GM23338 (cell line): ENCODE measurements at regions not wholly inside any gene's neighbourhood (a gene's known extent, or its start where the extent isn't known, plus 50 kb on each side); places are given as distances from the start of the nearest gene placed in this dataset.

Experiments used
- ATAC-seq: fragments of 200-7000 bp; cut with Tn5 transposase; 3 replicates; pipeline ENCODE4 v1.9.1; 2020
- DNase-seq: peaks from one replicate; pipeline ENCODE4 v3.0.0-alpha.2; 2015; ENCODE audit warnings: low spot score
- H2AFZ ChIP-seq: fragments of 200-600 bp; sonication (generic); 2 replicates; pipeline ENCODE4 v1.8.0; 2016; ENCODE audit warnings: antibody characterized with exemption, mild to moderate bottlenecking, moderate library complexity
- H3F3A ChIP-seq: fragments of 200-600 bp; sonication (generic); replicated peaks from 2 replicates; pipeline ENCODE4 v1.8.0; 2017; ENCODE audit warnings: antibody characterized with exemption, mixed run types, low read depth
- H3K27ac ChIP-seq: fragments of 200-600 bp; sonication (generic); 2 replicates; pipeline ENCODE4 v1.6.1; 2016; ENCODE audit warnings: low read depth
- H3K27me3 ChIP-seq: fragments of 200-600 bp; sonication (generic); 2 replicates; pipeline ENCODE4 v1.8.0; 2016; ENCODE audit warnings: mild to moderate bottlenecking, mixed run types, moderate library complexity; ENCODE audit not compliant: insufficient read depth
- H3K36me3 ChIP-seq: fragments of 200-600 bp; sonication (generic); 2 replicates; pipeline ENCODE4 v1.8.0; 2016; ENCODE audit warnings: mild to moderate bottlenecking; ENCODE audit not compliant: insufficient read depth
- H3K4me1 ChIP-seq: fragments of 200-600 bp; sonication (generic); 2 replicates; pipeline ENCODE4 v1.8.0; 2016; ENCODE audit warnings: mild to moderate bottlenecking, moderate library complexity; ENCODE audit not compliant: insufficient read depth
- H3K4me2 ChIP-seq: fragments of 200-600 bp; sonication (generic); 2 replicates; pipeline ENCODE4 v1.7.1; 2017; ENCODE audit warnings: mixed run types
- H3K4me3 ChIP-seq: fragments of 200-600 bp; sonication (generic); 2 replicates; pipeline ENCODE4 v1.6.1; 2016; ENCODE audit warnings: mixed run types
- H3K79me2 ChIP-seq: fragments of 200-600 bp; sonication (generic); replicated peaks from 2 replicates; pipeline ENCODE4 v1.8.0; 2017; ENCODE audit warnings: mild to moderate bottlenecking; ENCODE audit not compliant: insufficient read depth
- H3K9me2 ChIP-seq: fragments of 200-600 bp; sonication (generic); 2 replicates; pipeline ENCODE4 v1.8.0; 2017; ENCODE audit not compliant: insufficient read depth
- H4K20me1 ChIP-seq: fragments of 200-600 bp; sonication (generic); replicated peaks from 2 replicates; pipeline ENCODE4 v1.8.0; 2017; ENCODE audit warnings: mild to moderate bottlenecking; ENCODE audit not compliant: insufficient read depth
- H3K27ac Mint-ChIP-seq: 2 replicates; pipeline ENCODE4 v1.8.0; 2020; ENCODE audit warnings: inconsistent platforms, mild to moderate bottlenecking, moderate library complexity, mixed read lengths
- H3K27me3 Mint-ChIP-seq: 3 replicates; pipeline ENCODE4 v1.8.0; 2022; ENCODE audit warnings: low read depth, mild to moderate bottlenecking, moderate library complexity, mixed read lengths, inconsistent platforms; ENCODE audit not compliant: insufficient read depth, poor library complexity
- H3K36me3 Mint-ChIP-seq: 3 replicates; pipeline ENCODE4 v1.8.0; 2021; ENCODE audit warnings: low read depth, mild to moderate bottlenecking, inconsistent platforms, moderate library complexity, mixed read lengths
- H3K4me1 Mint-ChIP-seq: 3 replicates; pipeline ENCODE4 v1.8.0; 2020; ENCODE audit warnings: mild to moderate bottlenecking, inconsistent platforms, mixed read lengths
- H3K4me3 Mint-ChIP-seq: 3 replicates; pipeline ENCODE4 v1.8.0; 2021; ENCODE audit warnings: moderate library complexity, mild to moderate bottlenecking, inconsistent platforms, mixed read lengths
- H3K9me3 Mint-ChIP-seq: 3 replicates; pipeline ENCODE4 v1.8.0; 2020; ENCODE audit warnings: moderate library complexity, mild to moderate bottlenecking, inconsistent platforms, mixed read lengths
- CTCF ChIP-seq, 2 experiments: fragments of 200-600 bp in 1 of 2; sonication (generic) in 1 of 2; conservative IDR thresholded peaks; 2 replicates each; pipeline versions ENCODE4 v1.5.1 to v1.6.1; 2016 to 2017; ENCODE audit warnings: antibody characterized with exemption in 2 of 2, low read depth in 2 of 2, mild to moderate bottlenecking in 2 of 2, moderate library complexity in 1 of 2
- ETS1 ChIP-seq: IDR thresholded peaks from 2 replicates; pipeline ENCODE4 v1.6.1; 2016; ENCODE audit warnings: antibody characterized with exemption
- EZH2 ChIP-seq: fragments of 200-600 bp; sonication (generic); IDR thresholded peaks from one replicate; pipeline ENCODE4 v1.8.0; 2017; ENCODE audit warnings: antibody characterized with exemption, mild to moderate bottlenecking, low read depth; ENCODE audit not compliant: unreplicated experiment
- EZH2phosphoT487 ChIP-seq: fragments of 200-600 bp; sonication (generic); IDR thresholded peaks from one replicate; pipeline ENCODE4 v1.8.1; 2018; ENCODE audit warnings: antibody characterized with exemption; ENCODE audit not compliant: unreplicated experiment
- NANOG ChIP-seq: IDR thresholded peaks from 2 replicates; pipeline ENCODE4 v1.6.1; 2016; ENCODE audit warnings: antibody characterized with exemption, borderline replicate concordance
- STAT1 ChIP-seq: IDR thresholded peaks from one replicate; pipeline ENCODE4 v1.6.1; 2016; ENCODE audit warnings: antibody characterized with exemption; ENCODE audit not compliant: unreplicated experiment
- ZNF114 ChIP-seq: fragments of 250-450 bp; sonication (Bioruptor Pico); IDR thresholded peaks from 2 replicates; pipeline ENCODE4 v1.5.0; 2020; ENCODE audit warnings: mild to moderate bottlenecking, moderate library complexity
- ZNF331 ChIP-seq: fragments of 250-450 bp; sonication (Bioruptor Pico); IDR thresholded peaks from 2 replicates; pipeline ENCODE4 v1.5.0; 2020; ENCODE audit warnings: low read depth, mild to moderate bottlenecking, moderate library complexity
- ZNF462 ChIP-seq: fragments of 250-450 bp; sonication (Bioruptor Pico); IDR thresholded peaks from 2 replicates; pipeline ENCODE4 v1.5.0; 2020; ENCODE audit warnings: mild to moderate bottlenecking, moderate library complexity

- H2AFZ ChIP-seq: no peak overlapping the region
- no peaks in the 10 kb centered on the region for H3K27me3 ChIP-seq
- TF ChIP-seq ZNF114 (CRISPR knock-in tag) (no peak), ZNF462 (CRISPR knock-in tag) (no peak), EZH2phosphoT487 (no peak), STAT1 (no peak), EZH2 (no peak), CTCF (conservative IDR thresholded peaks at IDR 0.05; ENCODE audit: low read depth in 2 of 2) (no peak), ETS1 (no peak), NANOG (no peak), ZNF331 (CRISPR knock-in tag) (no peak)
- no peaks in the 10 kb centered on the region for H3F3A ChIP-seq
- H3K4me1 ChIP-seq: no peaks in the 10 kb centered on the region
- no peaks in the 10 kb centered on the region for H3K79me2 ChIP-seq
- ATAC-seq (no peak), DNase-seq (no peak)
- no peaks in the 10 kb centered on the region for H3K9me3 Mint-ChIP-seq
- H3K4me3 ChIP-seq: no peak overlapping the region
- no peak overlapping the region; the same call in 1 of the 2 replicates for H3K27ac Mint-ChIP-seq
- H3K4me3 Mint-ChIP-seq: no peak overlapping the region
- H3K4me2 ChIP-seq: no peak overlapping the region
- peaks cover 2% of the 10 kb centered on the region for H3K27me3 Mint-ChIP-seq
- H3K27ac ChIP-seq: no peak overlapping the region
- H4K20me1 ChIP-seq: no peaks in the 10 kb centered on the region
- H3K4me1 Mint-ChIP-seq: no peaks in the 10 kb centered on the region; the same call in 2 of the 3 replicates
- no peaks in the 10 kb centered on the region for H3K36me3 Mint-ChIP-seq
- H3K36me3 ChIP-seq: no peaks in the 10 kb centered on the region
- H3K9me2 ChIP-seq: no peaks in the 10 kb centered on the region
Measured at GRCh38 chr4:122053186-122053585, 98.9 kb upstream of the BLTP1 start.
